Endothelial cell of umbilical vein (primary cell): ENCODE measurements at regions not wholly inside any gene's neighbourhood (a gene's known extent, or its start where the extent isn't known, plus 50 kb on each side); places are given as distances from the start of the nearest gene placed in this dataset.

Experiments
- EZH2 ChIP-seq: IDR thresholded peaks from 2 replicates; pipeline ENCODE4 v1.6.1; 2012; ENCODE audit warnings: borderline replicate concordance, low read depth, mild to moderate bottlenecking, moderate library complexity, low read length, inconsistent platforms; ENCODE audit not compliant: severe bottlenecking
- FOS ChIP-seq: IDR thresholded peaks from 2 replicates; pipeline ENCODE4 v1.6.1; 2011; ENCODE audit warnings: mild to moderate bottlenecking, low read length, moderate library complexity, borderline replicate concordance; ENCODE audit not compliant: insufficient read depth
- POLR2A ChIP-seq: IDR thresholded peaks from 2 replicates; pipeline ENCODE4 v1.6.1; 2012; ENCODE audit warnings: low read depth, mild to moderate bottlenecking, control low read depth, low read length
- POLR2AphosphoS5 ChIP-seq: IDR thresholded peaks from 2 replicates; pipeline ENCODE4 v1.6.1; 2012; ENCODE audit warnings: low read depth, mild to moderate bottlenecking, control low read depth, low read length, moderate library complexity; ENCODE audit not compliant: insufficient read depth
- TF ChIP-seq, protein P1 (sequence below), 2 donors: IDR thresholded peaks; 1 replicate in 1 of 2; 2 replicates in 1 of 2; pipeline ENCODE4 v1.5.1; 2011; ENCODE audit warnings: low read length in 2 of 2, mild to moderate bottlenecking in 2 of 2, moderate library complexity in 2 of 2, control low read depth in 1 of 2, inconsistent platforms in 1 of 2, low read depth in 1 of 2; ENCODE audit not compliant: insufficient read depth in 1 of 2; ENCODE audit errors: extremely low read depth in 1 of 2

DNA sequence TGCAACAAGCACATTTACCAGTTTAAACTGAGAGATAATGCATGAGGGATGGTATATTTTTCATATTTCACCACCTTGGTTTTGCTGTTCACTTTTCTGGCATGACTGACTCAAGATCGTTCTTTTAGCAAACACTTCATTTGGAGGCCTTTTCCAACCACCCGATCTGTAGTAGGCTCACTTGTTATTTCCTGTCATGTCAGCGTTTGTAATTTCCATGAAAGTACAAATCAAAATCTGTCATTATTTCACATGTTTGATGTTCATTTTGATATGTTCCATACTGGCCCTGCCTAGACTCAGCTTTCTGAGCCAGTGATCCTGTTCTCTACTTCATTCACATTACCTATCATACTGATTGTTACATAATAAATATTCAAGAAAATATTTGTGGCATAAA lies 1888.3 kb upstream of the PCDH7 start:
- TF ChIP-seq, protein P1, sequence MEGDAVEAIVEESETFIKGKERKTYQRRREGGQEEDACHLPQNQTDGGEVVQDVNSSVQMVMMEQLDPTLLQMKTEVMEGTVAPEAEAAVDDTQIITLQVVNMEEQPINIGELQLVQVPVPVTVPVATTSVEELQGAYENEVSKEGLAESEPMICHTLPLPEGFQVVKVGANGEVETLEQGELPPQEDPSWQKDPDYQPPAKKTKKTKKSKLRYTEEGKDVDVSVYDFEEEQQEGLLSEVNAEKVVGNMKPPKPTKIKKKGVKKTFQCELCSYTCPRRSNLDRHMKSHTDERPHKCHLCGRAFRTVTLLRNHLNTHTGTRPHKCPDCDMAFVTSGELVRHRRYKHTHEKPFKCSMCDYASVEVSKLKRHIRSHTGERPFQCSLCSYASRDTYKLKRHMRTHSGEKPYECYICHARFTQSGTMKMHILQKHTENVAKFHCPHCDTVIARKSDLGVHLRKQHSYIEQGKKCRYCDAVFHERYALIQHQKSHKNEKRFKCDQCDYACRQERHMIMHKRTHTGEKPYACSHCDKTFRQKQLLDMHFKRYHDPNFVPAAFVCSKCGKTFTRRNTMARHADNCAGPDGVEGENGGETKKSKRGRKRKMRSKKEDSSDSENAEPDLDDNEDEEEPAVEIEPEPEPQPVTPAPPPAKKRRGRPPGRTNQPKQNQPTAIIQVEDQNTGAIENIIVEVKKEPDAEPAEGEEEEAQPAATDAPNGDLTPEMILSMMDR (IDR thresholded peaks at IDR 0.05; ENCODE audit: extremely low read depth in 1 of 2, insufficient read depth in 1 of 2, low read depth in 1 of 2, low read length in 2 of 2) = no peak
- TF ChIP-seq POLR2A = no peak
- TF ChIP-seq EZH2 = no peak
- TF ChIP-seq POLR2AphosphoS5 = no peak
- TF ChIP-seq FOS = no peak
